ENCODE measurements at regions not wholly inside any gene's neighbourhood (a gene's known extent, or its start where the extent isn't known, plus 50 kb on each side); places are given as distances from the start of the nearest gene placed in this dataset.

DNA sequence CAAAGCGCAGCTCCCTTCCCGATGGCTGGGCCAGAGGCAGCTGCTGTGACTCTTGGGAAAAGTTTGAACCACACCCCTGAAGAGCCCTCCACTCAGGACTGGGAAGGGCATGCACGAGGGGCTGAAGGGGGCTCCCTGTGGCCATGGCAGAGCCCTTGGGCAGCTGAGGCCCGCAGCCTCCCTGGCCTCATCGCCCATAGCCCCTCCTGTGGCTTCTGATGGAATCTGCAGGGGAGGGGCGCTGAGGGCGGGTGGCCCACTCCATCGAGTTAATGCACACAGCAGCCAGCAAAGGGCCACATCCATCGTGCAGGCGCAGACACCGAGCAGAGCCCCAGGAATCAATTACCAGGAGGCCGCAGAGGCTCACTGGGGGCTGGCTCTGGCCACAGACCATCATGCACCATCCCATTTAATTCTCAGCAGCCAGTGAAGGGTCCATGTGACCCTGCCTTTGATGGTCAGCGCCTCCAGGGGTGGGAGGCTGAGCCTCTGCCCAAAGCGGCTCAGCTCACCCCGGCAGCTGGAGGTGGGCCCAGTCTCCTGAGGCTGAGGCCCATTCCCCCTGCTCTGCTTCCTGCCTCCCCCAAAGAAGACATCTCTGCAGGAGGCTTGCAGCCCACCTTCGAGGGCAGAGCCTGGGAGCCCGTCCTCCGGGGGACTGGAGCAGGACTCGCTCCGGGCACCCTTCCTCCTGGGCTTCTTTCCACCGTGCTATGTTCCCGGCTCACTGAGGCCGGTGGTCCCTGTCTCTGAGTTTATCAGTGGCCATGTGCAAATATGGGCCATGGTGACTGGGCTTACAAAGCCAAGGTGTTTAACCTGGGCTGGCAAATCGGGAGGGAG is 1410.2 kb downstream of the BRD1 start:
- Histone ChIP-seq H3K9ac (ENCODE audit: low read length) (no peak overlapping the region), H3K9me2 (ENCODE audit: insufficient read depth) (no peaks in the 10 kb centered on the region), H4K20me1 (ENCODE audit: insufficient read depth) (no peaks in the 10 kb centered on the region), H3K4me2 (ENCODE audit: low read length) (no peak overlapping the region), H3K4me1 (ENCODE audit: control insufficient read depth in 1 of 2, insufficient read depth in 2 of 2, low read length in 2 of 2) (no peaks in the 10 kb centered on the region), H3K4me3 (replicated peaks in 1 of 2; ENCODE audit: low read depth in 1 of 2, low read length in 2 of 2) (no peak overlapping the region), H3K27me3 (ENCODE audit: insufficient read depth, low read length) (no peaks in the 10 kb centered on the region; the same call in 1 of the 2 replicates), H3K27ac (ENCODE audit: low read depth, low read length) (no peak overlapping the region), H2AFZ (ENCODE audit: low read depth, low read length, poor library complexity, severe bottlenecking) (no peak overlapping the region), H3K36me3 (ENCODE audit: control insufficient read depth in 1 of 2, insufficient read depth in 2 of 2, low read length in 2 of 2) (no peaks in the 10 kb centered on the region), H3K9me3 (ENCODE audit: control insufficient read depth in 1 of 2, insufficient read depth in 1 of 2, low read depth in 1 of 2, low read length in 2 of 2) (no peaks in the 10 kb centered on the region; a peak in 1 of 4 replicates), H3K79me2 (ENCODE audit: insufficient read depth, low read length) (no peaks in the 10 kb centered on the region)
- POLR2A ChIA-PET = no interaction called here
- intact Hi-C loops (cut with micrococcal nuclease) = no loop called here
- RAD21 ChIA-PET (ENCODE audit: low non-redundant PET in 1 of 2, low total read pairs in 2 of 2, uncharacterized antibody in 2 of 2, unreplicated experiment in 2 of 2) = no interaction called here
- CTCF ChIA-PET = no interaction called here
- no TSS peak for BruUV-seq (replicated peaks)
- TF ChIP-seq EZH2phosphoT487 (IDR thresholded peaks at IDR 0.05; ENCODE audit: borderline replicate concordance) (no peak), CBX3 (IDR thresholded peaks at IDR 0.05; ENCODE audit: low read depth) (no peak), POLR2AphosphoS5 (IDR thresholded peaks at IDR 0.05; ENCODE audit: low read depth, low read length) (no peak), TCF7L2 (IDR thresholded peaks at IDR 0.05; ENCODE audit: borderline replicate concordance, extremely low read depth, insufficient read depth, insufficient read length) (no peak), EGR1 (IDR thresholded peaks at IDR 0.05; ENCODE audit: low read depth) (no peak), POLR2A (IDR thresholded peaks at IDR 0.05; ENCODE audit: borderline replicate concordance, extremely low read depth, insufficient read depth, insufficient read length) (no peak)
- TF ChIP-seq, protein P1, sequence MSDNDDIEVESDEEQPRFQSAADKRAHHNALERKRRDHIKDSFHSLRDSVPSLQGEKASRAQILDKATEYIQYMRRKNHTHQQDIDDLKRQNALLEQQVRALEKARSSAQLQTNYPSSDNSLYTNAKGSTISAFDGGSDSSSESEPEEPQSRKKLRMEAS (IDR thresholded peaks at IDR 0.05) = no peak
- TF ChIP-seq, protein P2, sequence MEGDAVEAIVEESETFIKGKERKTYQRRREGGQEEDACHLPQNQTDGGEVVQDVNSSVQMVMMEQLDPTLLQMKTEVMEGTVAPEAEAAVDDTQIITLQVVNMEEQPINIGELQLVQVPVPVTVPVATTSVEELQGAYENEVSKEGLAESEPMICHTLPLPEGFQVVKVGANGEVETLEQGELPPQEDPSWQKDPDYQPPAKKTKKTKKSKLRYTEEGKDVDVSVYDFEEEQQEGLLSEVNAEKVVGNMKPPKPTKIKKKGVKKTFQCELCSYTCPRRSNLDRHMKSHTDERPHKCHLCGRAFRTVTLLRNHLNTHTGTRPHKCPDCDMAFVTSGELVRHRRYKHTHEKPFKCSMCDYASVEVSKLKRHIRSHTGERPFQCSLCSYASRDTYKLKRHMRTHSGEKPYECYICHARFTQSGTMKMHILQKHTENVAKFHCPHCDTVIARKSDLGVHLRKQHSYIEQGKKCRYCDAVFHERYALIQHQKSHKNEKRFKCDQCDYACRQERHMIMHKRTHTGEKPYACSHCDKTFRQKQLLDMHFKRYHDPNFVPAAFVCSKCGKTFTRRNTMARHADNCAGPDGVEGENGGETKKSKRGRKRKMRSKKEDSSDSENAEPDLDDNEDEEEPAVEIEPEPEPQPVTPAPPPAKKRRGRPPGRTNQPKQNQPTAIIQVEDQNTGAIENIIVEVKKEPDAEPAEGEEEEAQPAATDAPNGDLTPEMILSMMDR (IDR thresholded peaks at IDR 0.05 in 2 of 3, conservative IDR thresholded peaks at IDR 0.05 in 1 of 3; ENCODE audit: borderline replicate concordance in 1 of 3, insufficient read depth in 1 of 3, low read depth in 2 of 3, low read length in 2 of 3) = no peak
- DNase-seq (ENCODE audit: low read depth, low spot score) (no peak), ATAC-seq (no peak)
